ENCODE measurements at regions not wholly inside any gene's neighbourhood (a gene's known extent, or its start where the extent isn't known, plus 50 kb on each side); places are given as distances from the start of the nearest gene placed in this dataset.

DNA sequence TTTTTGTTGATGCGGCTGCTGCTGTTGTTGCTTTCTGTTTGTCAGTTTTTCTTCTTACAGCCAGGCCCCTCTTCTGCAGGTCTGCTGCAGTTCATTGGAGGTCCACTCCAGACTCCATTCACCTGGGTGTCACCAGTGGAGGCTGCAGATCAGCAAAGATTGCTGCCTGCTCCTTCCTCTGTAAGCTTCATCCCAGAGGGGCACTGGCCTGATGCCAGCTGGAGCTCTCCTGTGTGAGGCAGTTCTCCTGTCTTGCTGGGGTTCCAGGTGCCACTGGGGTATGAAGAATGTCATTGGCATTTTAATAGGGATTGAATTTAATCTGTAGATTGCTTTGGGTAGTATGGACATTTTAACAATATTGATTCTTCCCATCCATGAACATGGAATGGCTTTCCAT lies 308.5 kb upstream of the MEOX2 start:
- no peaks in the 10 kb centered on the region for H3K79me2 ChIP-seq (ENCODE audit: low read length)
- DNase-seq: no peak
- H2AFZ ChIP-seq (ENCODE audit: low read length): no peak overlapping the region
- no peaks in the 10 kb centered on the region for H3K9me2 ChIP-seq (replicated peaks; ENCODE audit: insufficient read depth, low read length)
- H3K9me3 ChIP-seq (replicated peaks; ENCODE audit: insufficient read depth, low read length): no peaks in the 10 kb centered on the region; the same call in 1 of the 2 replicates
- H3K4me3 ChIP-seq (ENCODE audit: low read length): no peak overlapping the region
- no peaks in the 10 kb centered on the region for H3F3A ChIP-seq (ENCODE audit: insufficient read depth, low read length)
- H3K9ac ChIP-seq (ENCODE audit: low read length): no peak overlapping the region
- H4K20me1 ChIP-seq (ENCODE audit: insufficient read depth, low read length): no peaks in the 10 kb centered on the region
- H3K27me3 ChIP-seq (replicated peaks; ENCODE audit: insufficient read depth, low read length): no peaks in the 10 kb centered on the region
- no peaks in the 10 kb centered on the region for H3K36me3 ChIP-seq (replicated peaks; ENCODE audit: insufficient read depth, low read length)
- no peak overlapping the region for H3K4me2 ChIP-seq (ENCODE audit: low read depth, low read length)
- no peak overlapping the region for H3K27ac ChIP-seq (ENCODE audit: low read length)
- TF ChIP-seq, protein P1, sequence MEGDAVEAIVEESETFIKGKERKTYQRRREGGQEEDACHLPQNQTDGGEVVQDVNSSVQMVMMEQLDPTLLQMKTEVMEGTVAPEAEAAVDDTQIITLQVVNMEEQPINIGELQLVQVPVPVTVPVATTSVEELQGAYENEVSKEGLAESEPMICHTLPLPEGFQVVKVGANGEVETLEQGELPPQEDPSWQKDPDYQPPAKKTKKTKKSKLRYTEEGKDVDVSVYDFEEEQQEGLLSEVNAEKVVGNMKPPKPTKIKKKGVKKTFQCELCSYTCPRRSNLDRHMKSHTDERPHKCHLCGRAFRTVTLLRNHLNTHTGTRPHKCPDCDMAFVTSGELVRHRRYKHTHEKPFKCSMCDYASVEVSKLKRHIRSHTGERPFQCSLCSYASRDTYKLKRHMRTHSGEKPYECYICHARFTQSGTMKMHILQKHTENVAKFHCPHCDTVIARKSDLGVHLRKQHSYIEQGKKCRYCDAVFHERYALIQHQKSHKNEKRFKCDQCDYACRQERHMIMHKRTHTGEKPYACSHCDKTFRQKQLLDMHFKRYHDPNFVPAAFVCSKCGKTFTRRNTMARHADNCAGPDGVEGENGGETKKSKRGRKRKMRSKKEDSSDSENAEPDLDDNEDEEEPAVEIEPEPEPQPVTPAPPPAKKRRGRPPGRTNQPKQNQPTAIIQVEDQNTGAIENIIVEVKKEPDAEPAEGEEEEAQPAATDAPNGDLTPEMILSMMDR (IDR thresholded peaks at IDR 0.05; ENCODE audit: low read length): no peak
- H3K4me1 ChIP-seq (ENCODE audit: low read length): no peaks in the 10 kb centered on the region

DNA sequence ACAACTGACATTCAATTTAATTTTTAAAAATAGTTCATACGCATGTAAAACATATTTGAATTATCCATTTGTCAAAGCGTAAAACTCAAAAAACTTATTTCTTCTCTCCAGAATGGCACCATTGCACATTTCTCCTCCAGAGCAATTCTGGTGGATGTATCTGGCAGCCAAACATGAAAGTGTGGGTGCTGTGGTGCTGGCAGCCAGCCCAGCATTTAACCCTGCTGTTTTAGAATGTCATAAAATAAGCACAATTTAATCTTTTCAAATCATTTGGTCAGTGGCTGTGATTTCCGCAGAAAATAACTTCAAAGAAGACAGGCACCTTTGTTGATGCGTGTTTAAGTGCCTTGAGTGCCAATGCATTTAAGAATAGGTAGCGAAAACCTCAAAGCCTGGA lies 302.7 kb upstream of the MEOX2 start:
- no peak for TF ChIP-seq EZH2phosphoT487 (IDR thresholded peaks at IDR 0.05; ENCODE audit: low read length)
- no peak for TF ChIP-seq EZH2 (optimal IDR thresholded peaks at IDR 0.05; ENCODE audit: low read depth, low read length)
- TF ChIP-seq, protein P1 (IDR thresholded peaks at IDR 0.05; ENCODE audit: low read length): no peak
- no peaks in the 10 kb centered on the region for H3K4me1 ChIP-seq (ENCODE audit: low read length)
- no peaks in the 10 kb centered on the region for H3K9me2 ChIP-seq (replicated peaks; ENCODE audit: insufficient read depth, low read length)
- no peak overlapping the region for H3K4me3 ChIP-seq (ENCODE audit: low read length)
- no peak for DNase-seq
- no peak overlapping the region for H3K4me2 ChIP-seq (ENCODE audit: low read depth, low read length)
- no peak overlapping the region for H2AFZ ChIP-seq (ENCODE audit: low read length)
- no peaks in the 10 kb centered on the region for H3K36me3 ChIP-seq (replicated peaks; ENCODE audit: insufficient read depth, low read length)
- H3K27ac ChIP-seq (ENCODE audit: low read length): no peak overlapping the region
- H3K79me2 ChIP-seq (ENCODE audit: low read length): no peaks in the 10 kb centered on the region
- no peaks in the 10 kb centered on the region for H4K20me1 ChIP-seq (ENCODE audit: insufficient read depth, low read length)
- no peaks in the 10 kb centered on the region for H3K27me3 ChIP-seq (replicated peaks; ENCODE audit: insufficient read depth, low read length)
- H3K9me3 ChIP-seq (replicated peaks; ENCODE audit: insufficient read depth, low read length): no peaks in the 10 kb centered on the region
- no peak overlapping the region for H3K9ac ChIP-seq (ENCODE audit: low read length)
- no peaks in the 10 kb centered on the region for H3F3A ChIP-seq (ENCODE audit: insufficient read depth, low read length)

DNA sequence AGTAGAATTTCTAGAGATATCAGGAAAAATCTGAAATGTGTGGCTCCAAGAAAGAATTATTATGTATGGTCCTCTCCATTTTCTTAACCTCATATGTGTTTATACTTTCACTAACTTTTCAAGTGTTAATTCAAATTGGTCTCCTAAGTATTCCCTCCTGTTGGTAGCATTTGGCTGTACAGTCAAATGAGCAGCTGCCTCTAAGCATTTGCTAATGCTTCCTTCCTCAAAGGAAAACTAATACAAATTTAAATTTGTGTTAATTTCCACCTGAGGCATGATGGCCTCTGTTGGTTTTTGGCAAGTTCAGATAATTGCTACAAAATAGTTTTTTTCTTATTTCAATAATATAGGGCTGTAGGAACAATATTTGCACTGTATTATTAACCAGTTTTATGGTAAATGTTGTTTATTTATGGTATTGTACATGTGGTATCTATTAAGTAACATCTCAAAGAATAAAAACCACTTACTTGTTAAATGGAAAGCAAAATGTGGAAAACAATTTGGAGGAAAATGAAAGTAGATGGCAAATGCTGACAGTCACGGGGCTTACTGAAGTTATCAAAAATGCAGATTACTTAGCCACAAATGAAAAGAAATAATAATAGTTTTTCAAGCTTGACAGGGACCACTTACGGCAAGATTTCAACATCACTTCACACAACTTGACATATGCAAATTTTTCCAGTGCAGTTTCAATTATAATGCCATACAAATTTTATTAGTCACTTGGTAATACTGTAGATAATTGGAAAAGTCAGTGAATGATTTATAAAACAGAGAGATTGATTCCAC lies 299.3 kb upstream of the MEOX2 start:
- TF ChIP-seq EZH2phosphoT487 (IDR thresholded peaks at IDR 0.05; ENCODE audit: low read length) (no peak), EZH2 (optimal IDR thresholded peaks at IDR 0.05; ENCODE audit: low read depth, low read length) (no peak)
- TF ChIP-seq, protein P1 (IDR thresholded peaks at IDR 0.05; ENCODE audit: low read length): no peak
- Histone ChIP-seq H2AFZ (ENCODE audit: low read length) (no peak overlapping the region), H3K36me3 (replicated peaks; ENCODE audit: insufficient read depth, low read length) (no peaks in the 10 kb centered on the region), H3K9me3 (replicated peaks; ENCODE audit: insufficient read depth, low read length) (no peaks in the 10 kb centered on the region), H3K4me2 (ENCODE audit: low read depth, low read length) (no peak overlapping the region), H3K4me3 (ENCODE audit: low read length) (no peak overlapping the region), H3K4me1 (ENCODE audit: low read length) (no peaks in the 10 kb centered on the region), H3K27me3 (replicated peaks; ENCODE audit: insufficient read depth, low read length) (no peaks in the 10 kb centered on the region), H3K9ac (ENCODE audit: low read length) (no peak overlapping the region), H4K20me1 (ENCODE audit: insufficient read depth, low read length) (no peaks in the 10 kb centered on the region), H3K27ac (ENCODE audit: low read length) (no peak overlapping the region), H3K79me2 (ENCODE audit: low read length) (no peaks in the 10 kb centered on the region), H3F3A (ENCODE audit: insufficient read depth, low read length) (no peaks in the 10 kb centered on the region), H3K9me2 (replicated peaks; ENCODE audit: insufficient read depth, low read length) (no peaks in the 10 kb centered on the region)
- no peak for DNase-seq

Measured in MM.1S (cell line).